ENCODE measurements at regions not wholly inside any gene's neighbourhood (a gene's known extent, or its start where the extent isn't known, plus 50 kb on each side); places are given as distances from the start of the nearest gene placed in this dataset.

- no peak overlapping the region for H3K4me3 ChIP-seq (replicated peaks in 1 of 2; ENCODE audit: low read depth in 2 of 2, low read length in 2 of 2)
- no peak for TF ChIP-seq CTCF (IDR thresholded peaks at IDR 0.05; ENCODE audit: low read depth, low read length)
- DNase-seq (ENCODE audit: low read depth in 2 of 2): no peak
Measured at GRCh38 chr5:174173766-174174165, 128.3 kb downstream of the NSG2 start.

GRCh38 chr5:174175716-174176268 is 130.3 kb downstream of the NSG2 start:
- no peak for TF ChIP-seq CTCF (IDR thresholded peaks at IDR 0.05; ENCODE audit: low read depth, low read length)
- no peak overlapping the region for H3K4me3 ChIP-seq (replicated peaks in 1 of 2; ENCODE audit: low read depth in 2 of 2, low read length in 2 of 2)
- DNase-seq (ENCODE audit: low read depth in 2 of 2): no peak

GRCh38 chr5:174176511-174176910 is 131.0 kb downstream of the NSG2 start:
- no peak for TF ChIP-seq CTCF (IDR thresholded peaks at IDR 0.05; ENCODE audit: low read depth, low read length)
- peak in 1 of 2 donors; percentile 6 for DNase-seq (ENCODE audit: low read depth in 2 of 2)
- no peak overlapping the region for H3K4me3 ChIP-seq (replicated peaks in 1 of 2; ENCODE audit: low read depth in 2 of 2, low read length in 2 of 2)

- no peak for TF ChIP-seq CTCF (IDR thresholded peaks at IDR 0.05; ENCODE audit: low read depth, low read length)
- H3K4me3 ChIP-seq (replicated peaks in 1 of 2; ENCODE audit: low read depth in 2 of 2, low read length in 2 of 2): no peak overlapping the region
- DNase-seq (ENCODE audit: low read depth in 2 of 2): no peak
Measured at GRCh38 chr5:174177531-174177930, 132.0 kb downstream of the NSG2 start.

GRCh38 chr5:174177976-174178605 is 132.6 kb downstream of the NSG2 start:
- TF ChIP-seq CTCF (IDR thresholded peaks at IDR 0.05; ENCODE audit: low read depth, low read length): no peak
- no peak for DNase-seq (ENCODE audit: low read depth in 2 of 2)
- H3K4me3 ChIP-seq (replicated peaks in 1 of 2; ENCODE audit: low read depth in 2 of 2, low read length in 2 of 2): no peak overlapping the region

- DNase-seq (ENCODE audit: low read depth in 2 of 2): no peak
Measured at GRCh38 chr5:174180639-174181038, 135.1 kb downstream of the NSG2 start.

More at GRCh38 chr5:174180639-174181038, 135.1 kb downstream of the NSG2 start:
- TF ChIP-seq CTCF (IDR thresholded peaks at IDR 0.05; ENCODE audit: low read depth, low read length): no peak
- H3K4me3 ChIP-seq (replicated peaks in 1 of 2; ENCODE audit: low read depth in 2 of 2, low read length in 2 of 2): no peak overlapping the region

Measured in cardiac fibroblast (primary cell).